ENCODE measurements at regions not wholly inside any gene's neighbourhood (a gene's known extent, or its start where the extent isn't known, plus 50 kb on each side); places are given as distances from the start of the nearest gene placed in this dataset.

DNA sequence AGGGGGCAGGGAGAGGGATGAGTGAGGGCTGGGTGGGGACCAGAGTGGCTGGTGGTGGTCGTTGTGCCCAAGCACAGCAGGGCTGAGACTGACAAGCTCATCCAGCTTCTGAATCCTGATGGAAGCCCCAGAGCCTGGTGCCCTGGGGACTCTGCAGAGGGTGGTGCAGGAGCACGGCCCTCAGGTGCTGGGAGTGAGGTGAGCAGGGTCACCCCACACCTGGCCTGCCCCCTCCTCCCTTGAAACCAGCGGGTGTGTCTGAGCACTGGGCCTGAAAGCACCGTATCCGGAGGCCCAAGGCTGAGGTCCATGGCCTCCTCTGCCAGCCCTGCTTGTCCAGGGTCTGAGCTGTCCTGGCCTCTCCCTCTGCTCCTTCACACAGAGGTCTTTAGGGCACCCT is 218.2 kb downstream of the ZNF248 start:
- TF ChIP-seq, protein P1, sequence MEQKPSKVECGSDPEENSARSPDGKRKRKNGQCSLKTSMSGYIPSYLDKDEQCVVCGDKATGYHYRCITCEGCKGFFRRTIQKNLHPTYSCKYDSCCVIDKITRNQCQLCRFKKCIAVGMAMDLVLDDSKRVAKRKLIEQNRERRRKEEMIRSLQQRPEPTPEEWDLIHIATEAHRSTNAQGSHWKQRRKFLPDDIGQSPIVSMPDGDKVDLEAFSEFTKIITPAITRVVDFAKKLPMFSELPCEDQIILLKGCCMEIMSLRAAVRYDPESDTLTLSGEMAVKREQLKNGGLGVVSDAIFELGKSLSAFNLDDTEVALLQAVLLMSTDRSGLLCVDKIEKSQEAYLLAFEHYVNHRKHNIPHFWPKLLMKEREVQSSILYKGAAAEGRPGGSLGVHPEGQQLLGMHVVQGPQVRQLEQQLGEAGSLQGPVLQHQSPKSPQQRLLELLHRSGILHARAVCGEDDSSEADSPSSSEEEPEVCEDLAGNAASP (CRISPR knock-in tag; IDR thresholded peaks at IDR 0.05; ENCODE audit: borderline replicate concordance), result no peak
- no peak for TF ChIP-seq FOXK1 (CRISPR knock-in tag; IDR thresholded peaks at IDR 0.05; ENCODE audit: borderline replicate concordance, low read depth)
- TF ChIP-seq, protein P2, sequence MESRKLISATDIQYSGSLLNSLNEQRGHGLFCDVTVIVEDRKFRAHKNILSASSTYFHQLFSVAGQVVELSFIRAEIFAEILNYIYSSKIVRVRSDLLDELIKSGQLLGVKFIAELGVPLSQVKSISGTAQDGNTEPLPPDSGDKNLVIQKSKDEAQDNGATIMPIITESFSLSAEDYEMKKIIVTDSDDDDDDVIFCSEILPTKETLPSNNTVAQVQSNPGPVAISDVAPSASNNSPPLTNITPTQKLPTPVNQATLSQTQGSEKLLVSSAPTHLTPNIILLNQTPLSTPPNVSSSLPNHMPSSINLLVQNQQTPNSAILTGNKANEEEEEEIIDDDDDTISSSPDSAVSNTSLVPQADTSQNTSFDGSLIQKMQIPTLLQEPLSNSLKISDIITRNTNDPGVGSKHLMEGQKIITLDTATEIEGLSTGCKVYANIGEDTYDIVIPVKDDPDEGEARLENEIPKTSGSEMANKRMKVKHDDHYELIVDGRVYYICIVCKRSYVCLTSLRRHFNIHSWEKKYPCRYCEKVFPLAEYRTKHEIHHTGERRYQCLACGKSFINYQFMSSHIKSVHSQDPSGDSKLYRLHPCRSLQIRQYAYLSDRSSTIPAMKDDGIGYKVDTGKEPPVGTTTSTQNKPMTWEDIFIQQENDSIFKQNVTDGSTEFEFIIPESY (CRISPR knock-in tag; IDR thresholded peaks at IDR 0.05), result no peak
- no peak for TF ChIP-seq PCBP2 (optimal IDR thresholded peaks at IDR 0.05; ENCODE audit: low read depth, low read length, poor library complexity, severe bottlenecking)
- no peak for TF ChIP-seq POLR2AphosphoS5 (IDR thresholded peaks at IDR 0.05; ENCODE audit: low read depth, low read length)
- TF ChIP-seq MAFF (IDR thresholded peaks at IDR 0.05; ENCODE audit: low read depth, low read length), result no peak
- no peak for TF ChIP-seq ZNF430 (CRISPR knock-in tag; IDR thresholded peaks at IDR 0.05)
- TF ChIP-seq, protein P3, sequence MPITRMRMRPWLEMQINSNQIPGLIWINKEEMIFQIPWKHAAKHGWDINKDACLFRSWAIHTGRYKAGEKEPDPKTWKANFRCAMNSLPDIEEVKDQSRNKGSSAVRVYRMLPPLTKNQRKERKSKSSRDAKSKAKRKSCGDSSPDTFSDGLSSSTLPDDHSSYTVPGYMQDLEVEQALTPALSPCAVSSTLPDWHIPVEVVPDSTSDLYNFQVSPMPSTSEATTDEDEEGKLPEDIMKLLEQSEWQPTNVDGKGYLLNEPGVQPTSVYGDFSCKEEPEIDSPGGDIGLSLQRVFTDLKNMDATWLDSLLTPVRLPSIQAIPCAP (CRISPR knock-in tag; IDR thresholded peaks at IDR 0.05; ENCODE audit: low read depth), result no peak

All from HepG2 (cell line).